DMS153 (cell line): ENCODE measurements at regions not wholly inside any gene's neighbourhood (a gene's known extent, or its start where the extent isn't known, plus 50 kb on each side); places are given as distances from the start of the nearest gene placed in this dataset.
"Not testable (repeated sequence)": the region's sequence is repeated elsewhere in the genome, so short reads cannot be mapped to it uniquely, and the experiment has no call there.

ENCODE experiments used
- DNase-seq: peaks from one replicate; lab custom pipeline; 2025; lab: John Stamatoyannopoulos, UW

GRCh38 chr4:85165808-85166207 is 199.3 kb upstream of the WDFY3 start:
- DNase-seq, result no peak

- DNase-seq, result peak; percentile 48
These were observed 199.8 kb upstream of the WDFY3 start for GRCh38 chr4:85166318-85166717.

- DNase-seq, result no peak
These were observed 201.8 kb upstream of the WDFY3 start for GRCh38 chr4:85168234-85168834.

GRCh38 chr4:85170241-85170640 is 203.8 kb upstream of the WDFY3 start:
- DNase-seq, result no peak

GRCh38 chr4:85175190-85175589 is 208.7 kb upstream of the WDFY3 start:
- no peak for DNase-seq

GRCh38 chr4:85177092-85177491 is 210.6 kb upstream of the WDFY3 start:
- DNase-seq, result no peak

GRCh38 chr4:85177679-85178078 is 211.2 kb upstream of the WDFY3 start:
- DNase-seq, result no peak

GRCh38 chr4:85180533-85180932 is 214.0 kb upstream of the WDFY3 start:
- peak; percentile 8 for DNase-seq

GRCh38 chr4:85187106-85187505 is 220.6 kb upstream of the WDFY3 start:
- no peak for DNase-seq

GRCh38 chr4:85196015-85196414 is 229.5 kb upstream of the WDFY3 start:
- not testable (repeated sequence) for DNase-seq

GRCh38 chr4:85200106-85200505 is 233.6 kb upstream of the WDFY3 start:
- DNase-seq, result no peak

- no peak for DNase-seq
These were observed 242.7 kb upstream of the WDFY3 start for GRCh38 chr4:85209161-85209560.

GRCh38 chr4:85210353-85210752 is 243.9 kb upstream of the WDFY3 start:
- DNase-seq, result no peak

GRCh38 chr4:85216571-85216970 is 250.1 kb upstream of the WDFY3 start:
- DNase-seq, result not testable (repeated sequence)

GRCh38 chr4:85218756-85219155 is 252.3 kb upstream of the WDFY3 start:
- no peak for DNase-seq

GRCh38 chr4:85221606-85222005 is 253.3 kb upstream of the ARHGAP24 start:
- no peak for DNase-seq

- DNase-seq, result no peak
These were observed 252.4 kb upstream of the ARHGAP24 start for GRCh38 chr4:85222561-85222960.

- DNase-seq, result no peak
These were observed 246.7 kb upstream of the ARHGAP24 start for GRCh38 chr4:85228264-85228663.

GRCh38 chr4:85233516-85233915 is 241.4 kb upstream of the ARHGAP24 start:
- DNase-seq, result no peak

- no peak for DNase-seq
These were observed 231.1 kb upstream of the ARHGAP24 start for GRCh38 chr4:85243857-85244256.

GRCh38 chr4:85244638-85245037 is 230.3 kb upstream of the ARHGAP24 start:
- DNase-seq, result no peak

GRCh38 chr4:85246055-85246454 is 228.9 kb upstream of the ARHGAP24 start:
- DNase-seq, result no peak

- no peak for DNase-seq
These were observed 224.1 kb upstream of the ARHGAP24 start for GRCh38 chr4:85250852-85251251.

GRCh38 chr4:85257817-85258370 is 217.1 kb upstream of the ARHGAP24 start:
- DNase-seq, result no peak
